GM12878 (cell line): ENCODE measurements at regions not wholly inside any gene's neighbourhood (a gene's known extent, or its start where the extent isn't known, plus 50 kb on each side); places are given as distances from the start of the nearest gene placed in this dataset.

ENCODE experiments used
- ATAC-seq: fragments of 200-7000 bp; cut with Tn5 transposase; 3 replicates; pipeline ENCODE4 v1.9.1; 2020; ENCODE audit warnings: mild to moderate bottlenecking, moderate library complexity
- BruUV-seq: library from RNA; stranded (reverse); fragments of 400-500 nt; replicated peaks from 2 replicates; lab custom pipeline; 2021; lab: Mats Ljungman, UMichigan
- CTCF ChIA-PET: fragments of 300-600 bp; sonication (Branson Sonifier 250); formaldehyde crosslinking; extraction: SDS; loops from one replicate; lab custom pipeline; 2021; ENCODE audit warnings: inconsistent platforms; lab: Yijun Ruan, JAX
- POLR2A ChIA-PET: fragments of 350-600 bp; formaldehyde crosslinking; extraction: SDS; loops from one replicate; lab custom pipeline; 2021; ENCODE audit warnings: inconsistent platforms; lab: Charles Lee
- RAD21 ChIA-PET: fragments of 300-600 bp; sonication (Branson Sonifier 250); formaldehyde crosslinking; loops from one replicate; lab custom pipeline; 2023; ENCODE audit warnings: antibody characterized with exemption; ENCODE audit not compliant: unreplicated experiment; lab: Charles Lee
- SMC1A ChIA-PET: fragments of 300-600 bp; sonication (Branson Sonifier 250); formaldehyde crosslinking; loops from one replicate; lab custom pipeline; 2023; ENCODE audit not compliant: unreplicated experiment, uncharacterized antibody; lab: Charles Lee
- DNase-seq: peaks from one replicate; pipeline ENCODE4 v3.0.0-alpha.2; 2011; ENCODE audit warnings: low read depth, low spot score
- FAIRE-seq: peaks from 3 replicates; lab custom pipeline; 2011; peaks lifted over from hg19 to GRCh38; lab: Jason Lieb, UNC
- H2AFZ ChIP-seq: 2 replicates; pipeline ENCODE4 v1.6.0; 2011; ENCODE audit warnings: low read depth, low read length, control low read depth; ENCODE audit not compliant: control insufficient read depth
- H3K27ac ChIP-seq: 2 replicates; pipeline ENCODE4 v1.5.1; 2011; ENCODE audit warnings: control low read depth; ENCODE audit not compliant: control insufficient read depth, insufficient read depth
- H3K27me3 ChIP-seq, 2 experiments: replicated peaks in 1 of 2; 2 replicates each; pipeline versions ENCODE4 v1.6.0 to v1.6.1; 2011; ENCODE audit warnings: low read length in 1 of 2; ENCODE audit not compliant: control insufficient read depth in 2 of 2, insufficient read depth in 2 of 2
- H3K36me3 ChIP-seq, 2 experiments: 2 replicates each; pipeline ENCODE4 v1.5.1; 2011; ENCODE audit warnings: low read length in 1 of 2; ENCODE audit not compliant: control insufficient read depth in 2 of 2, insufficient read depth in 2 of 2
- H3K4me1 ChIP-seq: 2 replicates; pipeline ENCODE4 v1.6.1; 2011; ENCODE audit warnings: mild to moderate bottlenecking, low read length, moderate library complexity, mixed read lengths; ENCODE audit not compliant: control insufficient read depth, insufficient read depth
- H3K4me2 ChIP-seq: 2 replicates; pipeline ENCODE4 v1.6.0; 2011; ENCODE audit warnings: control low read depth; ENCODE audit not compliant: control insufficient read depth, insufficient read depth
- H3K4me3 ChIP-seq: fragments of 200-600 bp; sonication (generic); 2 replicates; pipeline ENCODE4 v1.5.1; 2016
- H3K79me2 ChIP-seq: 2 replicates; pipeline ENCODE4 v1.6.0; 2011; ENCODE audit warnings: low read length; ENCODE audit not compliant: control insufficient read depth, insufficient read depth
- H3K9ac ChIP-seq: 2 replicates; pipeline ENCODE4 v1.8.0; 2011; ENCODE audit warnings: low read length, control low read depth, mixed read lengths; ENCODE audit not compliant: control insufficient read depth, insufficient read depth
- H3K9me3 ChIP-seq: replicated peaks from 3 replicates; pipeline ENCODE4 v1.5.1; 2011; ENCODE audit warnings: mild to moderate bottlenecking, low read length; ENCODE audit not compliant: control insufficient read depth, insufficient read depth
- H4K20me1 ChIP-seq: 2 replicates; pipeline ENCODE4 v1.6.0; 2011; ENCODE audit not compliant: control insufficient read depth, insufficient read depth
- ATF2 ChIP-seq: IDR thresholded peaks from 2 replicates; pipeline ENCODE4 v1.6.1; 2012; ENCODE audit warnings: low read length, inconsistent platforms
- BHLHE40 ChIP-seq, 2 experiments: fragments of 450-650 bp in 1 of 2; IDR thresholded peaks; 2 replicates each; pipeline ENCODE4 v1.6.1; 2011 to 2017; ENCODE audit warnings: low read depth in 2 of 2, borderline replicate concordance in 1 of 2, improper control_type of control experiment in 1 of 2, low read length in 1 of 2, mild to moderate bottlenecking in 1 of 2
- KLF5 ChIP-seq: fragments of 450-650 bp; IDR thresholded peaks from 2 replicates; pipeline ENCODE4 v1.6.1; 2014; ENCODE audit warnings: mild to moderate bottlenecking; ENCODE audit not compliant: partially characterized antibody
- NFIC ChIP-seq: IDR thresholded peaks from 2 replicates; pipeline ENCODE4 v1.6.1; 2012; ENCODE audit warnings: low read depth, mild to moderate bottlenecking, inconsistent platforms, low read length, moderate library complexity
- PBX3 ChIP-seq: IDR thresholded peaks from 2 replicates; pipeline ENCODE4 v1.6.1; 2011; ENCODE audit warnings: mild to moderate bottlenecking, low read depth, low read length, moderate library complexity; ENCODE audit not compliant: insufficient replicate concordance
- PRDM15 ChIP-seq: fragments of 450-650 bp; formaldehyde crosslinking; IDR thresholded peaks from 2 replicates; pipeline ENCODE4 v1.4.0; 2020; ENCODE audit warnings: mild to moderate bottlenecking, moderate library complexity
- RBBP5 ChIP-seq: fragments of 200-600 bp; sonication (generic); conservative IDR thresholded peaks from 2 replicates; pipeline ENCODE4 v1.6.1; 2016
- RFX5 ChIP-seq: IDR thresholded peaks from 2 replicates; pipeline ENCODE4 v1.6.1; 2011; ENCODE audit warnings: low read depth, low read length, improper control_type of control experiment
- TBL1XR1 ChIP-seq: IDR thresholded peaks from 2 replicates; pipeline ENCODE4 v1.6.1; 2012; ENCODE audit warnings: low read depth, low read length, improper control_type of control experiment
- WGBS: methylation state at CpG from one replicate; pipeline ENCODE4 v1.1.6; 2016; ENCODE audit warnings: low lambda C conversion rate; ENCODE audit not compliant: insufficient replicate concordance, insufficient coverage; ENCODE audit errors: missing lambda C conversion rate; 5-methylcytosine and 5-hydroxymethylcytosine counted together
- in situ Hi-C: fragments of 300-500 bp; cut with MboI; formaldehyde crosslinking; loops from 9 replicates; pipeline ENCODE4 v1.14.3; 2018; ENCODE audit warnings: mixed read lengths
- intact Hi-C: fragments of 100-400 bp; cut with micrococcal nuclease; formaldehyde crosslinking; loops from one replicate; pipeline ENCODE4 v1.14.2; 2022; ENCODE audit not compliant: unreplicated experiment
- TF ChIP-seq, protein P1 (sequence below): fragments of 450-650 bp; IDR thresholded peaks from 2 replicates; pipeline ENCODE4 v1.6.1; 2017; ENCODE audit warnings: mild to moderate bottlenecking, moderate library complexity
- TF ChIP-seq, protein P2 (sequence below): fragments of 450-650 bp; IDR thresholded peaks from 2 replicates; pipeline ENCODE4 v1.6.1; 2017; ENCODE audit warnings: borderline replicate concordance

DNA sequence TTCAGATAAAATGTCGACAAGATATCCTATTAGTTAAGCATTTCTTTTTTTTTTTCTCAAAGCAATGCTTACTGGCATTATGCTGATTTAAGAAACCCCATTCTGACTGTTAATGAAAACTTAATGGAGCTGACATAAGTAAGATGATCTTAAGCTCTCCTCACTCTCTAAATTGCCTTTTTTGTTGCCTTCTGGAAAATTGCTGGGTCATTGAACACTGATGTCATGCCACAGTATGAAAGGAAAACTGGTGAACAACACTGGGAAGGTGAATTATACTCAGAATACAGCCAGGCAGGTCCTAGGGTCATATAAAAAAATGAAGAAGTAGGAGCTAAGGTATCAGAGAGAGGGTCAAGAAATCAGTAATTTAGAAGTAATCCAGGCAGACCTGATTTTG, 179.9 kb downstream of the BTG1 start:
- no peak overlapping the region for H3K4me2 ChIP-seq
- no peak overlapping the region for H3K4me3 ChIP-seq
- DNase-seq (no peak), FAIRE-seq (no peak), ATAC-seq (no peak)
- H4K20me1 ChIP-seq, result no peaks in the 10 kb centered on the region
- no peaks in the 10 kb centered on the region; the same call in 2 of the 3 replicates for H3K9me3 ChIP-seq
- H3K4me1 ChIP-seq, result no peaks in the 10 kb centered on the region
- POLR2A ChIA-PET, result no interaction called here
- no peak overlapping the region for H3K27ac ChIP-seq
- no peaks in the 10 kb centered on the region for H3K79me2 ChIP-seq
- in situ Hi-C loops, result no loop called here
- 0% methylated on average over 1 of the region's 1 CpG for WGBS
- CTCF ChIA-PET, result interaction anchor here (0.7 to 3.4 kb wide), 4 partner anchors 8 to 309 kb away, joined by 3 to 16 read pairs (median 4); no protein-coding TSS in a partner anchor
- SMC1A ChIA-PET, result interaction anchor here (0.6 to 1.4 kb wide), 6 partner anchors 9 to 683 kb away, joined by 3 to 5 read pairs (median 3); no protein-coding TSS in a partner anchor
- intact Hi-C loops, result no loop called here
- RAD21 ChIA-PET, result interaction anchor here (1.1 to 1.2 kb wide), 2 partner anchors 155 to 187 kb away, joined by 3 read pairs; no protein-coding TSS in a partner anchor
- no peaks in the 10 kb centered on the region for H3K36me3 ChIP-seq
- H3K27me3 ChIP-seq, result no peaks in the 10 kb centered on the region
- H3K9ac ChIP-seq, result no peak overlapping the region
- H2AFZ ChIP-seq, result no peak overlapping the region
- no TSS peak for BruUV-seq
- TF ChIP-seq RBBP5 (no peak), RFX5 (no peak), NFIC (no peak), PRDM15 (CRISPR knock-in tag) (no peak), KLF5 (no peak), ATF2 (no peak), BHLHE40 (IDR thresholded peaks at IDR 0.05; ENCODE audit: borderline replicate concordance in 1 of 2, low read depth in 2 of 2, low read length in 1 of 2) (no peak), PBX3 (no peak), TBL1XR1 (no peak)
- TF ChIP-seq, protein P1, sequence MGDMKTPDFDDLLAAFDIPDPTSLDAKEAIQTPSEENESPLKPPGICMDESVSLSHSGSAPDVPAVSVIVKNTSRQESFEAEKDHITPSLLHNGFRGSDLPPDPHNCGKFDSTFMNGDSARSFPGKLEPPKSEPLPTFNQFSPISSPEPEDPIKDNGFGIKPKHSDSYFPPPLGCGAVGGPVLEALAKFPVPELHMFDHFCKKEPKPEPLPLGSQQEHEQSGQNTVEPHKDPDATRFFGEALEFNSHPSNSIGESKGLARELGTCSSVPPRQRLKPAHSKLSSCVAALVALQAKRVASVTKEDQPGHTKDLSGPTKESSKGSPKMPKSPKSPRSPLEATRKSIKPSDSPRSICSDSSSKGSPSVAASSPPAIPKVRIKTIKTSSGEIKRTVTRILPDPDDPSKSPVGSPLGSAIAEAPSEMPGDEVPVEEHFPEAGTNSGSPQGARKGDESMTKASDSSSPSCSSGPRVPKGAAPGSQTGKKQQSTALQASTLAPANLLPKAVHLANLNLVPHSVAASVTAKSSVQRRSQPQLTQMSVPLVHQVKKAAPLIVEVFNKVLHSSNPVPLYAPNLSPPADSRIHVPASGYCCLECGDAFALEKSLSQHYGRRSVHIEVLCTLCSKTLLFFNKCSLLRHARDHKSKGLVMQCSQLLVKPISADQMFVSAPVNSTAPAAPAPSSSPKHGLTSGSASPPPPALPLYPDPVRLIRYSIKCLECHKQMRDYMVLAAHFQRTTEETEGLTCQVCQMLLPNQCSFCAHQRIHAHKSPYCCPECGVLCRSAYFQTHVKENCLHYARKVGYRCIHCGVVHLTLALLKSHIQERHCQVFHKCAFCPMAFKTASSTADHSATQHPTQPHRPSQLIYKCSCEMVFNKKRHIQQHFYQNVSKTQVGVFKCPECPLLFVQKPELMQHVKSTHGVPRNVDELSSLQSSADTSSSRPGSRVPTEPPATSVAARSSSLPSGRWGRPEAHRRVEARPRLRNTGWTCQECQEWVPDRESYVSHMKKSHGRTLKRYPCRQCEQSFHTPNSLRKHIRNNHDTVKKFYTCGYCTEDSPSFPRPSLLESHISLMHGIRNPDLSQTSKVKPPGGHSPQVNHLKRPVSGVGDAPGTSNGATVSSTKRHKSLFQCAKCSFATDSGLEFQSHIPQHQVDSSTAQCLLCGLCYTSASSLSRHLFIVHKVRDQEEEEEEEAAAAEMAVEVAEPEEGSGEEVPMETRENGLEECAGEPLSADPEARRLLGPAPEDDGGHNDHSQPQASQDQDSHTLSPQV, result no peak
- TF ChIP-seq, protein P2, sequence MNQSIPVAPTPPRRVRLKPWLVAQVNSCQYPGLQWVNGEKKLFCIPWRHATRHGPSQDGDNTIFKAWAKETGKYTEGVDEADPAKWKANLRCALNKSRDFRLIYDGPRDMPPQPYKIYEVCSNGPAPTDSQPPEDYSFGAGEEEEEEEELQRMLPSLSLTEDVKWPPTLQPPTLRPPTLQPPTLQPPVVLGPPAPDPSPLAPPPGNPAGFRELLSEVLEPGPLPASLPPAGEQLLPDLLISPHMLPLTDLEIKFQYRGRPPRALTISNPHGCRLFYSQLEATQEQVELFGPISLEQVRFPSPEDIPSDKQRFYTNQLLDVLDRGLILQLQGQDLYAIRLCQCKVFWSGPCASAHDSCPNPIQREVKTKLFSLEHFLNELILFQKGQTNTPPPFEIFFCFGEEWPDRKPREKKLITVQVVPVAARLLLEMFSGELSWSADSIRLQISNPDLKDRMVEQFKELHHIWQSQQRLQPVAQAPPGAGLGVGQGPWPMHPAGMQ, result no peak
